HG02798 (cell line): ENCODE measurements at regions not wholly inside any gene's neighbourhood (a gene's known extent, or its start where the extent isn't known, plus 50 kb on each side); places are given as distances from the start of the nearest gene placed in this dataset.

Experiments used
- ATAC-seq: cut with Tn5 transposase; IDR thresholded peaks from one replicate; pipeline ENCODE4 v1.9.1; 2021; ENCODE audit warnings: mild to moderate bottlenecking; ENCODE audit not compliant: unreplicated experiment, poor library complexity

GRCh38 chr18:68262690-68263294 is 452.1 kb downstream of the TMX3 start:
- ATAC-seq = no peak

GRCh38 chr18:68256418-68257067 is 458.4 kb downstream of the TMX3 start:
- ATAC-seq = no peak

- ATAC-seq = no peak
These were observed 470.1 kb downstream of the TMX3 start for GRCh38 chr18:68244786-68245185.

- no peak for ATAC-seq
These were observed 473.0 kb downstream of the TMX3 start for GRCh38 chr18:68241881-68242280.

GRCh38 chr18:68234676-68235075 is 480.2 kb downstream of the TMX3 start:
- ATAC-seq = no peak

- no peak for ATAC-seq
These were observed 480.8 kb downstream of the TMX3 start for GRCh38 chr18:68234131-68234530.

- ATAC-seq = no peak
These were observed 481.9 kb downstream of the TMX3 start for GRCh38 chr18:68233018-68233417.

GRCh38 chr18:68229351-68229750 is 485.6 kb downstream of the TMX3 start:
- ATAC-seq = no peak

- ATAC-seq = no peak
These were observed 493.7 kb downstream of the TMX3 start for GRCh38 chr18:68221111-68221724.

- no peak for ATAC-seq
These were observed 494.4 kb downstream of the TMX3 start for GRCh38 chr18:68220458-68220857.

GRCh38 chr18:68219872-68220271 is 495.0 kb downstream of the TMX3 start:
- no peak for ATAC-seq

- no peak for ATAC-seq
These were observed 495.6 kb downstream of the TMX3 start for GRCh38 chr18:68219274-68219673.

GRCh38 chr18:68215931-68216330 is 499.0 kb downstream of the TMX3 start:
- ATAC-seq = no peak

GRCh38 chr18:68186039-68186438 is 528.9 kb downstream of the TMX3 start:
- ATAC-seq = no peak

GRCh38 chr18:68181956-68182355 is 533.0 kb downstream of the TMX3 start:
- no peak for ATAC-seq

- ATAC-seq = no peak
These were observed 535.1 kb downstream of the TMX3 start for GRCh38 chr18:68179811-68180210.

GRCh38 chr18:68178921-68179320 is 536.0 kb downstream of the TMX3 start:
- ATAC-seq = no peak

GRCh38 chr18:68177807-68178702 is 536.9 kb downstream of the TMX3 start:
- ATAC-seq = no peak

- no peak for ATAC-seq
These were observed 538.0 kb downstream of the TMX3 start for GRCh38 chr18:68176901-68177300.

GRCh38 chr18:68172842-68173549 is 541.9 kb downstream of the TMX3 start:
- ATAC-seq = no peak
